ENCODE measurements at regions not wholly inside any gene's neighbourhood (a gene's known extent, or its start where the extent isn't known, plus 50 kb on each side); places are given as distances from the start of the nearest gene placed in this dataset.
"Not testable (repeated sequence)": the region's sequence is repeated elsewhere in the genome, so short reads cannot be mapped to it uniquely, and the experiment has no call there.

GRCh38 chr16:10261077-10261476, 78.8 kb upstream of the GRIN2A start:
- no peaks in the 10 kb centered on the region for H3K27me3 Mint-ChIP-seq
- H3K9ac ChIP-seq (ENCODE audit: low read length) = no peak overlapping the region
- ATAC-seq (ENCODE audit: low read depth) (no peak), DNase-seq (no peak)
- no peaks in the 10 kb centered on the region for H3K79me2 ChIP-seq (ENCODE audit: control insufficient read depth, insufficient read depth, low read length)
- H3K4me1 ChIP-seq (ENCODE audit: control insufficient read depth in 2 of 2, insufficient read depth in 2 of 2, low read length in 2 of 2) = peaks cover 34 to 51% of the 10 kb centered on the region in 2 donors
- TF ChIP-seq EZH2 (IDR thresholded peaks at IDR 0.05; ENCODE audit: borderline replicate concordance, insufficient read depth, low read depth, low read length, poor library complexity, severe bottlenecking) (no peak), CTCF (IDR thresholded peaks at IDR 0.05) (no peak)
- POLR2A ChIA-PET = interaction anchor here (0.6 kb wide), 1 partner anchor 17 kb away, joined by 4 read pairs; no protein-coding TSS in a partner anchor
- no peak overlapping the region for H3K27ac Mint-ChIP-seq
- WGBS (ENCODE audit: insufficient coverage) = 84% methylated on average over 9 of the region's 11 CpGs
- H3K4me1 Mint-ChIP-seq = peaks cover 39% of the 10 kb centered on the region
- H3K27ac ChIP-seq (ENCODE audit: low read length in 2 of 2) = no peak overlapping the region
- no peak overlapping the region for H2AFZ ChIP-seq (ENCODE audit: insufficient read depth, low read depth, low read length, poor library complexity, severe bottlenecking)
- H3K36me3 ChIP-seq (replicated peaks in 1 of 2; ENCODE audit: control extremely low read depth in 1 of 2, control insufficient read depth in 1 of 2, extremely low read depth in 1 of 2, insufficient read depth in 2 of 2, low read length in 1 of 2) = no peaks in the 10 kb centered on the region
- no peak overlapping the region for H3K4me3 Mint-ChIP-seq
- H4K20me1 ChIP-seq (ENCODE audit: control insufficient read depth, insufficient read depth, low read length, poor library complexity, severe bottlenecking) = no peaks in the 10 kb centered on the region
- H3K9me3 ChIP-seq (ENCODE audit: control extremely low read depth in 1 of 3, control insufficient read depth in 2 of 3, insufficient read depth in 1 of 3, low read length in 2 of 3) = no peaks in the 10 kb centered on the region
- H3K27me3 ChIP-seq (replicated peaks in 1 of 4; ENCODE audit: control extremely low read depth in 1 of 4, control insufficient read depth in 3 of 4, insufficient read depth in 4 of 4, low read length in 3 of 4) = no peaks in the 10 kb centered on the region
- no peaks in the 10 kb centered on the region for H3K9me3 Mint-ChIP-seq (ENCODE audit: insufficient read depth)
- CTCF ChIA-PET = interaction anchor here (0.8 to 5.1 kb wide), 5 partner anchors 68 to 260 kb away, joined by 3 to 29 read pairs (median 3); no protein-coding TSS in a partner anchor
- no peak overlapping the region for H3K4me2 ChIP-seq (replicated peaks; ENCODE audit: low read depth, low read length, poor library complexity, severe bottlenecking)
- H3K4me3 ChIP-seq (ENCODE audit: control extremely low read depth in 1 of 5, extremely low read depth in 1 of 5, insufficient read depth in 1 of 5, low read depth in 2 of 5, low read length in 4 of 5) = no peak overlapping the region
- intact Hi-C loops (cut with micrococcal nuclease) = no loop called here

- H3K4me3 ChIP-seq (ENCODE audit: control extremely low read depth in 1 of 5, extremely low read depth in 1 of 5, insufficient read depth in 1 of 5, low read depth in 2 of 5, low read length in 4 of 5); H3K27me3 ChIP-seq (replicated peaks in 1 of 4; ENCODE audit: control extremely low read depth in 1 of 4, control insufficient read depth in 3 of 4, insufficient read depth in 4 of 4, low read length in 3 of 4); H3K27ac Mint-ChIP-seq; H3K27me3 Mint-ChIP-seq; H3K36me3 ChIP-seq (replicated peaks in 1 of 2; ENCODE audit: control extremely low read depth in 1 of 2, control insufficient read depth in 1 of 2, extremely low read depth in 1 of 2, insufficient read depth in 2 of 2, low read length in 1 of 2); H3K79me2 ChIP-seq (ENCODE audit: control insufficient read depth, insufficient read depth, low read length); H3K4me2 ChIP-seq (replicated peaks; ENCODE audit: low read depth, low read length, poor library complexity, severe bottlenecking); DNase-seq; H3K9me3 ChIP-seq (ENCODE audit: control extremely low read depth in 1 of 3, control insufficient read depth in 2 of 3, insufficient read depth in 1 of 3, low read length in 2 of 3); H3K9me3 Mint-ChIP-seq (ENCODE audit: insufficient read depth); intact Hi-C loops (cut with micrococcal nuclease); ATAC-seq (ENCODE audit: low read depth); H3K27ac ChIP-seq (ENCODE audit: low read length in 2 of 2); H3K4me3 Mint-ChIP-seq; H3K9ac ChIP-seq (ENCODE audit: low read length); H2AFZ ChIP-seq (ENCODE audit: insufficient read depth, low read depth, low read length, poor library complexity, severe bottlenecking); POLR2A ChIA-PET; H4K20me1 ChIP-seq (ENCODE audit: control insufficient read depth, insufficient read depth, low read length, poor library complexity, severe bottlenecking): not testable (repeated sequence)
- H3K4me1 ChIP-seq (ENCODE audit: control insufficient read depth in 2 of 2, insufficient read depth in 2 of 2, low read length in 2 of 2) = peaks cover 34 to 47% of the 10 kb centered on the region in 2 donors
- H3K4me1 Mint-ChIP-seq = peaks cover 38% of the 10 kb centered on the region
- CTCF ChIA-PET = interaction anchor here (0.8 to 5.1 kb wide), 6 partner anchors 8 to 260 kb away, joined by 3 to 29 read pairs (median 3); no protein-coding TSS in a partner anchor
- WGBS (ENCODE audit: insufficient coverage) = 92% methylated on average over 2 of the region's 6 CpGs
These were observed 79.3 kb upstream of the GRIN2A start for GRCh38 chr16:10261526-10261925.

All from B cell (primary cell).